Activated CD4-positive, alpha-beta T cell treated with anti-CD3 and anti-CD28 coated beads for 24 hours (primary cell): ENCODE measurements at regions not wholly inside any gene's neighbourhood (a gene's known extent, or its start where the extent isn't known, plus 50 kb on each side); places are given as distances from the start of the nearest gene placed in this dataset.
"Not testable (repeated sequence)": the region's sequence is repeated elsewhere in the genome, so short reads cannot be mapped to it uniquely, and the experiment has no call there.

ENCODE experiments used
- DNase-seq, 2 donors: peaks; one replicate each; pipeline ENCODE4 v3.0.0-alpha.2; 2020; ENCODE audit warnings: low read depth in 2 of 2

DNA sequence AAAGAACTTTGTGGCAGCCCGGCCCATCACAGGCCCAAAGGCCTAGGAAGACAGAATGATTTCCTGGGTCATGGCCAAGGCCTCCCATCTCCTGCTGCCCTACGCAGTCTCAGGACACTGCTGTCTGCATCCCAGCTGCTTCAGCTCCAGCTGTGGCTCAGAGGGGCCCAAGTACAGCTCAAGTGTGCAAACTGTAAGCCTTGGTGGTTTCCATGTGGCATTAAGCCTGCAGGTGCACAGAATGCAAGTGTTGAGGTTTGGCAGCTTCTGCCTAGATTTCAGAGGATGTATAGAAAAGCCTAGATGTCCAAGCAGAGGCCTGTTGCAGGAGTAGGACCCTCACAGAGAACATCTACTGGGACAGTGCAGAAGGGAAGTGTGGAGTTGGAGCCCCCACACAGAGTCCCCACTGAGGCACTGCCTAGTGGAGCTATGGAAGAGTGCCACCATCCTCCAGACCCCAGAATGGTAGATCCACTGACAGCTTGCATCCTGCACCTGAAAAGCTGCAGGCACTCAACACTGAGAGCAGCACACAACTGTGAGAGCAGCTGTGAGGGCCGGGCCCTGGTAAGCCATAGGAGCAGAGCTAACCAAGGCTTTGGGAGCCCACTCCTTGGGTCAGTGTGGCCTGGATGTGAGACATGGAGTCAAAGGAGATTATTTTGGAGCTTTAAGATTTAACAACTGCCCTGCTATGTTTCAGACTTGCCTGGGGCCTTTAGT, 208.2 kb upstream of the CMC1 start:
- no peak for DNase-seq

DNA sequence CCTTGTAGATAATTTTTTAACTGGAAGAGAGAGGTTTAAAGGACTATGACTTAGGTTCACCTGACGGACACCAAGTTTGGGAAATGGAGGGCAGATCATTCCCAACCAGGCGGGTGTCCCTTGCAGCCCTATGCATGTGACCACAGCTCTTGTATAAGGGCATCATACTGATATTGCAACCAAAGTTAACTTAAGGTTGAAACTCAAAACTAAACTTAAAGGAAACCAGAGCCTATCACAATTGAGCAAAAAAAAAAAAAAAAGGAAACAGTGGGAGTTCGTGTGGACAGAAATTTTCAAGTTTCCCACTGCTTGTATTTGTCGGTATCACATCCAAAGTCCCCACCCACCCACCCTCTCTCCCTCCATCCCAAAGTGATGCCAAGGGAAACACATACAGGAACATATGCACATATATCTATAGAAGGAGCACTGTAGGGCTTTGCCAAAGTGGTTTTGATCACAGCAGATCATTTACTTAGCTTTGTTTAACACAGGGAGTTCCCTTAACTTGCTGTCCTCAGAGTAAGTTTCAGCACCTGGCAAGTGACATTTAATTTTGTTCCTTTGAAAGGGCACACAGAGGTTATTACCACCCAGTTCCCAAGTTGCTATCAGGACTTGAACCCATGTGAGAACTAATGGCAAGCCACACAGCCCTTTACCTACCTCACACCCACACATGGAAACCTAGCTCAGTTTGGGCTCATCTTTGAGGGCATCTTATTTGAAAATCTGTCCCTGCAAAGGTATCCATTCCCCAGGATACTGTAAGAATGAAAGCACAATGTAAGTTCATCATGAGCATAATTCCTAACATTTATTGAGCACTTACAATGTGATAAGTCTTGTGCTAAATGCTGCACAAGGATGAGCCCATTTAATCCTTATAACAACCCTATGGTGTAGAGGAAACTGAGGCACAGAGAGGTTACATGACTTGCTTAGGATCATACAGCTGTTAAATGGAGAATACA, 204.5 kb upstream of the CMC1 start:
- DNase-seq, result no peak

DNA sequence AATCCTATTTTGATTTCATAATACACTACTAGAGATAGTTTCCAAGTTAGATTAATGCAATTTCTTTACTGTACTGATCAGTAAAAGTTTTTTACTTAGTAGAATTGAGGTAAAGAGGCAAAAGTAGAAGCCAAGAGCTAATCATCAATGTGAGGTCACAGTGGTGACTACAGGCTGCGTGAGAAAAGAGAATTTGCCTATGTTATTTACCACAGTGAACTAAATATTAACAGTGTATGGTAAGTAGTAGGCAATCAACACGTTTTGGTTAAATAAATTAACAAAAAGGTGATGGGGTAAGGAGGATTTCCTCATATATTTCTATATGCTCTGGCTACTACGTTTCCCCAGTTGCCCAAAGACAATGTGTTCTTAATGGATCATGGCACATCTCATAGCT, 202.2 kb upstream of the CMC1 start:
- DNase-seq, result no peak

DNA sequence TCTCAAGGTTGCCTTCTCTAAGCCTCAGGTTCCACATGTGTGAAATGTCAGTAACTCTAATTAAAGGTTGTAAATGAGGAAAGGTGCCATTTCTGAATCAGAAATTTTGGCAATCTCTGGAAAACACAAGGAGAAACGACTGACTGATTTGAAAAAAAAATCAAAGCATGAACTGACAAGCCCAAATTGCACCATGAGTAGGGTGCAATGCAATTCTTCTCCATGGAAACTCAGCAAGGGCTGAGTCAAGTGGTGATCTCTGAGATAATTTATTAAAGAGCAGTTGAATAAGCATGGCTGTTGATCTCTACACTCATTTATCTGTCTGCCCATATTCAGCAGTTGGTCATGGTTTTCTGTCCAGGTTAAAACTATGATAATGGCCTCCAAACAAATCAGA, 201.6 kb upstream of the CMC1 start:
- no peak for DNase-seq

DNA sequence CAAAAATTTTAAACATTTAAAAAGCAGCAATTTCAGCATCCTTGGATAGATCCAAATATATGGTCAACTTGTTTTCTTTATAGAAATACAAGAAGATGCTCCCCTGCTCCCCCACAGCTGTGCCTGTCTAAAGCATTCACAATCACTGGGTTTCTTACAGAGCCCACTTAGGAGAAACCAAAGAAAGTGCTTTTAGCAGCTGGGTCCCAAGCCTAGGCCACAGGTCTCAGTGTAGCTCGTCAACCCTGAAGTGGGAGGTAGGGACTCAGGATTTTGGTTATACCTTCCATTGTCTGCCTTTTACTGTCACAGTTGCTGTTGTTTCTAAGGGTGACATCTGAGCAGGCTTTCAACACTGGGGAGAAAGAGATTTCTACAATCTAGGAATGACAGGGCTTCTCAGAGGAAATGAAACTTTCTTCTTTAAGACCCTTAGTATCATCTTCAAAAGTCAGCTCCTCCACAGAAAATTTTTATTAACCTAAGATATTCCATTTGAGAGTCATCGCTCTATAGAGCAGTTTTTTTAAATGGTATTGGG, 199.3 kb upstream of the CMC1 start:
- DNase-seq, result no peak

DNA sequence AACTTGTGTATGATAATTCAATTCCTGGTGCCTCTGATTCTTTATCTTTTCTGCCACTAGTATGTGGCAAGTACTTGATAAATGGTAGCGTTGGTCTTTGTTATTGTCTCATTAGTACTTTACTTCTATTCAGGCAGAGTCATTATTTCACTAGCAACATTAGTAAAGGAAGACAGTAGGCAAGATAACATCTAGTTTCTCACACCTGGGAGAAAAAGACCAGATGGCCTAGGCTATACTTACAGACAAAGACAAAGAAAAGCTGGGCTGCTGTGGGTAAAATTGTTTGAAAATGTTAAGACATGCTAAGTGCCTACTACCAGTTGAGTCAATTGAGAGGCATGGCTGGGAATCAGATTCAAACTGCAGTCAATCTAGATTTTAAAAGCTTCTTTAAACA, 198.7 kb upstream of the CMC1 start:
- no peak for DNase-seq

DNA sequence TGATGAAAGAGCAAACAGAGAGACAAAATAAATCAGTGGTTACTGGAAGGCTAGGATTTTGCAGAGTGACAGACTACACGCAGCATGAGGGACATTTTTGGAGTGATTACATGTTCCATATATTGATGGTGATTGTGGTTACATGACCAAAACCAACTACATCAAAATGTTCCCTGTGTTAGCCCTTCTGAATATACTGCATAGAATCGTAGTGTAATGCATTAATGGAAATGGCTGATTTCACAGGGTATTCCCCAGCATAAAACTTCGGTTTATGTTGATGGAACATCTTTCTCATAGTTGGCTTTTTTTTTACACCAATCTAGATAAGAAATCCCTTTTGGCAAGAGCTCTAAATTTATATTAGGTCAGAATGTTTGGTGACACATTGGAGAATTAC, 191.3 kb upstream of the CMC1 start:
- no peak for DNase-seq

DNA sequence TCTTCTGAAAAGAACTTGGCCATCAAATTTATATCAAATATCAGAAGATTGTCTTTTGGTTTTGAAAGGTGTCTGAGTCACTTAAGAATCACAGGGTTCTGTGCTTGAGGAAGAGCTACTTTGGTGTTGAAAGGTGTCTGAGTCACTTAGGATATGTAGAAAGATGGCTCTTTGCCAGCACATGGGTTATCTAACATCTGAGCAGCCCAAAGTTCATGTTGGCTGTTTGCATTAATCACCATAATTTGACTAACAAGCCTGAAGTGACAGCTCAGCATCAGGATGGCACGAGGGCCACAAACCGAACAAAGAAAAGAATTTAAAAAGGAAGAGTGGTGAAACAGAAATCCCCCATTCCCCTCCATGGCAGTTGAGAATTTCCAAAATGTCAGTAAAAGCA, 190.5 kb upstream of the CMC1 start:
- peak; percentile 7 to 34 for DNase-seq

DNA sequence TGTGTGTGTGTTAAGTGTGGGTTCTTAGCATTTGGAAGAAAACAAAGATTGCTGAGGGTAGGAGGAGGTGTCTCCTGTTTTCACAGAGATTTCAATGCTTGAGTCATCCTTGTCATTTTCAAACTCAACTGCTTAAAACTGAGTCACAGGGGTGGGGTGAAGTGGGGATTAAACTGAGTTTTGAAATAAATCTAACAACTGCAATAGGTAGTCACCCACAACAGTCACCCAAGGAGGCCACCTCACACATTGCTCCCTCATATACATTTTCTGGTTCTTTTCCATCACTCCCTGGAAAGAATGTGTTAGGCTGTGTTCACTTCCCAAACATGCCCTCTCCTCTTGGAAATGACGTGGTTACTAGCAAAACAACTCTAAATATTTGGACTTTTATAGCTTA, 187.7 kb upstream of the CMC1 start:
- DNase-seq, result no peak

DNA sequence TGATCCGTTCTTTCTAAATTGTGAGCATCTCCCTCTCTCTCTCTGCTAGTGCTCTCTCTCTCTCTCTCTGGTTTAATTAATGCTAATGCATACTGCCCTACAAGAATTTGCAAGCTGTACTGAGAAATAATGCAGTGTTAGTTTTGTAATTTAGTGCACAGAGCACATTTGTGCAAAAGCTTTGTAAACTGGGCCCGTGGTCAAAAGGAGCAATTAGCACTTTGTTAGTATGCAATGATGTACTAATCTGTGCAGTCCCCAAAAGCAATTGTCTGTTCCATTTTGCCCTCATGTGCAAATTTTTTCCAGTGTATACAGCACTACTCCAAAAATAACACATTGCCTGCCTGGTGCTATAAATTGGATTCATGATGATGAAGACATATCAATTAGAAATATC, 184.6 kb upstream of the CMC1 start:
- DNase-seq, result no peak

DNA sequence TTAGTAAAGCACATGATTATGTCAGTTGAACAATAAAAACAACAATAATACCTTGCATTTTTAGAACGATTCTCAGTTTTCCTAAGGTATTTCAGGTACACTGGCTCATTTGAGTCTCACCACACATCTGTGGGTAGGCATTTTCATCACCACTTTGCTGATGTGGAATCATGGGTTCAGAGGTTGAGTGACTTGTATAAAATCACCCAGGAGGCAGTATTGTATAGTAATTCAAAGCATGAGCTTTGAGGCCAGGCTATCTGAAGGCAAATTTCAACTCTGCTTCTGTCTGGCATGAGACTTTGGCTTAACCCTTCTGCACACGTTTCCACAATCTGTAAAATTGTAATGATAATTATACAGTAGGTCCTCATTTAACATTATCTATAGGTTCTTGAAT, 183.9 kb upstream of the CMC1 start:
- DNase-seq, result no peak

DNA sequence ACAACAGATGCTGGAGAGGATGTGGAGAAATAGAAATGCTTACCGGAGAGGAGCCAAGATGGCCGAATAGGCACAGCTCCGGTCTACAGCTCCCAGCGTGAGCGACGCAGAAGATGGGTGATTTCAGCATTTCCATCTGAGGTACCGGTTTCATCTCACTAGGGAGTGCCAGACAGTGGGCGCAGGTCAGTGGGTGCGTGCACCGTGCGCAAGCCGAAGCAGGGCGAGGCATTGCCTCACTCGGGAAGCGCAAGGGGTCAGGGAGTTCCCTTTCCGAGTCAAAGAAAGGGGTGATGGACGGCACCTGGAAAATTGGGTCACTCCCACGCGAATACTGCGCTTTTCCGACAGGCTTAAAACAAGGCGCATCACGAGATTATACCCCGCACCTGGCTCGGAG, 182.2 kb upstream of the CMC1 start:
- not testable (repeated sequence) for DNase-seq

DNA sequence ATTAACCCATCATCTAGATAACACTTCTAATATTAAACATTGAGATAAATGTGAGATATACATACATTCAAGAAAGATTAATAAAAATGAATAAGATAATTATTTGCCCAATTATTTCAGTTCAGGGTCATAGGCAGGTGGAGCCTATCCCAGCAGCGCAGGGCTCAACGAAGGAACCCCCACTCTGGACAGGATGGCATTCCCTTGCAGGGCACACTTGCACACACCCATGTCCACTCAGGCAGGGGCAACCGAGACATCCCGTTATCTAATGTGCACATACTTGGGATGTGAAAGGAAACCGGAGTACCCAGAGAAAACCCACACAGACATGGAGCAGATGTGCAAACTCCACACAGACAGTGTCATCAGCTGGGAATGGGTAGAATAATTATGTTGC, 175.4 kb upstream of the CMC1 start:
- no peak for DNase-seq

DNA sequence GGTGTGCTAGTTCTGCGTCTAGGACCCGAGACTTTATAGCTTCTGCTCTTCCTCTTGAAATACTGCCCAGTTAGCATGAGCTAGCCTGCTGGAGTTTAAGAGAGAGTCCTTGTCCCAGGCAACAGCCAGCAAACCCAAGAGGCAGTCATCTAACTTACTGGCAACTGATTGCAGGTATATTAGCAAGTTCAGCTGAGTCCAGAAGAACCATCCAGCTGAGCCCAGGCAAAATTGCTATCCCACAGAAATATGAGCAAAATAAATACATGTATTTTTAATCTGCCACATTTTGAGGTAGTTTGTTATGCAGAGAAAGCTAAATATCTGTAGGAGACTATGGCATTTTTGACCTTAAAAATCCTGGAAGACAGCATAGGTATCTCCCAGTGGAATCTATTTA, 174.4 kb upstream of the CMC1 start:
- no peak for DNase-seq

DNA sequence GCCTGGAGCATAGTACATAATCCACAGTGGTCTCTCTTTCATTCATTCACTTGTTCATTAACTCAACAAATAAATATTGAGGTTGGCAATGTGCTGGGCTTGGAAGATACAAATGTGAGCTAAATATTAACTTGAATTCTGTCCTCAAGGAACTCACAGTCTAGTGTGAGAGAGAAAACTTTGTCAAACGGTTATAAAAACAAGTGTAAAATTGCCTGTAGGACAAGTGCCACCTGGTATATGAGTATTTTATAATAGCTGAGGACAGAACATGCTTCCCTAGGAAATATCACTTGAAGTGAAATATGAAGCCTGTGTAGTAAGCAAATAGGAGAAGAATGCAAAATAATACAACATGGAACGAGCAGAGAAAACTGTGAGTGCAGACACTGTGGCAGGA, 173.1 kb upstream of the CMC1 start:
- DNase-seq, result no peak

DNA sequence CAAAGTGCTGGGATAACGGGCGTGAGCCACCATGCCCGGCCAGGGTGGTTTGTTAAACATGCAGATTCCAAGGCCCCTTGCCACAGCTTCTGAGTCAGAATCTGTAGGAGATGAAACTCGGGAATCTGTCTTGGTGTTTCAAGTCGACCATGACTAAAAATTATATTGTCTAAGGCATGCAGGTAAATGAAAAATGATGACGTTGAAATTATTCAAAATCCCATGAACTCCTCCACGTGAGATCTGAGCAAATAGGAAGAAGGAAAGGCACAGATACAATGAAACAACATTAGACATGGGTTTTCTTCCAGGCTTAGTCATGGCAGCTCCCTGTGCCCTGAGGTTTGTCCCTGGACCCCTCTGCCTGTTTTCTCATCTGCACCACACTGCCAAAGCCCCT, 172.0 kb upstream of the CMC1 start:
- DNase-seq, result no peak

DNA sequence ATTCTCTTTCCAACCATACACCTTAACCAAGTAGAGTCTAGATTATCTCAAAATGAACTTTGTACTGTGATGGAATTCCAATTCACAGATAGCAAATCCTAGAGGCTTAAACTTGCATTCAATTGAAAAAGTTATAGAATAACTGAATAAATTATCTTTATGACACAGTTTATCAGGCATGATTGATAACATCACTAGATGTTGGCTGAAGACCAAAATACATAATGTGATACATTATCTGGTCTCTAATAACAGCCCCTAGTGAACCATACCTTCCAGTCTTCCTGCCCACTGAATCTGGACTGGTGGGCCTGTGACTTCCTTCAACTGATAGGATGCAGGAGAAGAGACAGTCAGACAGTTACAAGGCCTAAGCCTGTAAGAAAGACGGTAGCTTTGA, 165.2 kb upstream of the CMC1 start:
- no peak for DNase-seq

DNA sequence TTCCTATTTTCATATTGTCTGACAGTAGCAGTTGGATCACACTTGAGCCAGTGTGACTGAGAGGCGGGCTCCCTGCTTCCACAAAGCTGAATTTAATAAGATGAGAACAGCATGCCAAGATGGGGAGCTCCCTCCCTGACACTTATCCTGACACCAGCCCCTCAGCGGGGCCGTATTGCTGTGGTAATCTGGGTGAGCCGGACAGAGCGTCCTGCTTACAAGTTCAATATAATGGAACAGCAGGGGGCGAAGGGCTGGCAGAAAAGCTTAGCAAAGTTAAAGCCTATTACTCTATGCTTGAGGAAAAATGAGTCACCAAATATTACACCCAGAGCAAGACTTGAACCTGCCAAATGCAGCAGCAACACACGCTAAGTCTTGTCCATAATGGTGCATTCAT, 163.8 kb upstream of the CMC1 start:
- no peak for DNase-seq

DNA sequence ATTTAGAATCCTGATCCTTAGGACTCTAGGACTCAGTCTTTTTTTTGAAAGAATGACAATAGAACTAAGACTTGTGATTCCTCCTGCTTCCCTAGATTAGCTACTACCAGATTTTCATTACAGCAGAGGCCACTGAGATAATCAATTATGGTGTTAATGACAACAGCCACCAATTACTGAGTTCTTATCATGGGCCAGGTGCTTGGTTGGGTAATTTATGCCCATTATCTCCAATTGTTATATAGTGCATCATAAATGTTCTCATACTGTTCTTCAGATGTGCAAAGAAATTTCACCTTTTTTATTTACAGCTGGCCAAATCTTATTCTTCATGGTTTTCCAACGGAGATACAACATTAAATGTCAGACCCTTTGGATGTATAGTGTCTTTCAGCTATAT, 162.9 kb upstream of the CMC1 start:
- DNase-seq, result no peak

DNA sequence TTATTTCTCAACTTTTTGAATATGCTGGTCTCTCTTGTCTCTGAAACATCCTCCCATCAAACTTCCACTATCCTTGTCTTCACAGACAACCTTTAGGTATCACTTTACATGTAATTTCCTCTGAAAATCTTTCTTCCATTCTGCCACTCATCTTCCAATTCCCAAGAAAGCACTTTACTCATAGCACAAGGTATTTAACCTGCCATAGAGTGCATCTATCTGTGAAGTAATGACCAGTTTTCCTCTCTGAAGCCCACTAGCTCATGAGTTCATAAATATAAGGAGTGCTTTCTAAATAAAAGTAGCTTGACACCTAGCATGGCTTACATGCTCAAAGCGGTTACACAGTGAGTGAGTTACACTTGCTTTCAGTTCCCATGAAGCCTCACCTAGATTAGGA, 160.7 kb upstream of the CMC1 start:
- DNase-seq, result no peak

DNA sequence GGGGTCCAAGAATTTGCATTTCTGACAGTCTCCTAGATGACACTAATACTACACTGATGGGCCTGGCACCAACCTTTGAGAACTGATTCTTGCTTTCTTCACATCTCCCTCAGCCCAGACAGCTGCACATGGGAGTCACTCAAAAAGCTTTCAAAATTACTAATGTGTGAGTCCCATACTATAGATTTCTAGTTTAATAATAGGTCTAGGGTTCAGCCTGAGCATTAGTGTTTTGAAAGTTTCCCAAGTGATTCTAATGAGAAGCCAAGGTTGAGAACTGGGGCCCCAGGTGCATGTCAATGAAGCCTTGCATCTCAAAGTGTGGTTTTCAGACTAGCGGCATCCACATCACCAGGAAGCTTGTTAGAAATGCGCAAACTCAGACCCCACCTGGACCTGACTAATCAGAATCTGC, 159.9 kb upstream of the CMC1 start:
- no peak for DNase-seq

DNA sequence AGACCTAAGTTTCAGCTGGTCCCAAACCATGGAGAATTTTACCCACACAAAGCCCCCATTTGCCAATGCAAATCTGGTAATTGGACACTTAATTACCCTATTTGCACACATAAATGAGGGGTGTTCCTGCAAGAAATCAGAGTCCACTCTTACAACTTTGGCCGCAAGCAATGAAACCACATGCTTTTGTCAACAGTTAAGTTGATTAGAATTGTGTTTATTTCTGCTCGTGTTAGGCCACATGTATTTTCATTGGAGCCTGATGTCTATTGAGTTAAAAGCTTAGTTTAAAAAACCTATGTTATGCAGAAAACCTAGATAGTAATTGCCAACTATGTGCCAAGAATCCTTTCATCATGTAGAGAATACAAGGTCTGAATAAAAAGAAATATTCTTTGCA, 153.8 kb upstream of the CMC1 start:
- no peak for DNase-seq
